HFF-Myc (cell line): ENCODE measurements at regions not wholly inside any gene's neighbourhood (a gene's known extent, or its start where the extent isn't known, plus 50 kb on each side); places are given as distances from the start of the nearest gene placed in this dataset.

ENCODE experiments used
- DNase-seq: peaks from one replicate; pipeline ENCODE4 v3.0.0-alpha.2; 2011; ENCODE audit warnings: low read depth; ENCODE audit errors: extremely low read depth
- H3K4me3 ChIP-seq: replicated peaks from 2 replicates; pipeline ENCODE4 v1.5.1; 2011; ENCODE audit warnings: low read depth, mild to moderate bottlenecking, control low read depth, low read length
- CTCF ChIP-seq: IDR thresholded peaks from 2 replicates; pipeline ENCODE4 v1.5.1; 2012; ENCODE audit warnings: mild to moderate bottlenecking, low read depth, low read length, control low read depth; ENCODE audit errors: missing control alignments

GRCh38 chr9:121558473-121558872 lies 58.8 kb upstream of the GGTA1 start:
- no peak overlapping the region for H3K4me3 ChIP-seq
- no peak for DNase-seq
- TF ChIP-seq CTCF = no peak

GRCh38 chr9:121559183-121559582 lies 59.5 kb upstream of the GGTA1 start:
- TF ChIP-seq CTCF = no peak
- H3K4me3 ChIP-seq = no peak overlapping the region
- no peak for DNase-seq

GRCh38 chr9:121560921-121561320 lies 61.3 kb upstream of the GGTA1 start:
- no peak overlapping the region for H3K4me3 ChIP-seq
- no peak for TF ChIP-seq CTCF
- no peak for DNase-seq

GRCh38 chr9:121561385-121562222 lies 62.0 kb upstream of the GGTA1 start:
- DNase-seq = no peak
- no peak overlapping the region for H3K4me3 ChIP-seq
- no peak for TF ChIP-seq CTCF

- no peak for DNase-seq
- H3K4me3 ChIP-seq = no peak overlapping the region
- no peak for TF ChIP-seq CTCF
These were observed 62.7 kb upstream of the GGTA1 start for GRCh38 chr9:121562301-121562700.

- no peak for TF ChIP-seq CTCF
- H3K4me3 ChIP-seq = no peak overlapping the region
- DNase-seq = no peak
These were observed 63.8 kb upstream of the GGTA1 start for GRCh38 chr9:121563425-121563824.
